Smooth muscle cell (in vitro differentiated cells): ENCODE measurements at regions not wholly inside any gene's neighbourhood (a gene's known extent, or its start where the extent isn't known, plus 50 kb on each side); places are given as distances from the start of the nearest gene placed in this dataset.

Experiments used
- DNase-seq: peaks from one replicate; lab custom pipeline; 2025; ENCODE audit not compliant: unreplicated experiment; lab: John Stamatoyannopoulos, UW
- H2AFZ ChIP-seq: fragments of 200-600 bp; sonication (generic); 2 replicates; pipeline ENCODE4 v1.6.0; 2016; ENCODE audit warnings: antibody characterized with exemption, low read depth, mild to moderate bottlenecking
- H3F3A ChIP-seq: fragments of 200-600 bp; sonication (generic); 2 replicates; pipeline ENCODE4 v1.6.0; 2017; ENCODE audit warnings: antibody characterized with exemption, low read depth
- H3K27ac ChIP-seq: fragments of 200-600 bp; sonication (generic); 2 replicates; pipeline ENCODE4 v1.5.1; 2016; ENCODE audit warnings: low read depth, mild to moderate bottlenecking
- H3K27me3 ChIP-seq: fragments of 200-600 bp; sonication (generic); 2 replicates; pipeline ENCODE4 v1.6.1; 2016; ENCODE audit warnings: low read depth, mild to moderate bottlenecking
- H3K36me3 ChIP-seq: fragments of 200-600 bp; sonication (generic); 2 replicates; pipeline ENCODE4 v1.5.1; 2016; ENCODE audit warnings: low read depth
- H3K4me1 ChIP-seq: fragments of 200-600 bp; sonication (generic); 2 replicates; pipeline ENCODE4 v1.5.1; 2016; ENCODE audit warnings: low read depth
- H3K4me2 ChIP-seq: fragments of 200-600 bp; sonication (generic); 2 replicates; pipeline ENCODE4 v1.6.0; 2016; ENCODE audit warnings: mild to moderate bottlenecking
- H3K4me3 ChIP-seq: fragments of 200-600 bp; sonication (generic); 2 replicates; pipeline ENCODE4 v1.5.1; 2016; ENCODE audit warnings: mild to moderate bottlenecking
- H3K79me2 ChIP-seq: fragments of 200-600 bp; sonication (generic); 2 replicates; pipeline ENCODE4 v1.6.0; 2016; ENCODE audit warnings: low read depth, mild to moderate bottlenecking
- H3K9ac ChIP-seq: fragments of 200-600 bp; sonication (generic); 2 replicates; pipeline ENCODE4 v1.6.0; 2016; ENCODE audit warnings: low read depth
- H3K9me3 ChIP-seq: fragments of 200-600 bp; sonication (generic); replicated peaks from 2 replicates; pipeline ENCODE4 v1.5.1; 2016; ENCODE audit warnings: low read depth
- H4K20me1 ChIP-seq: fragments of 200-600 bp; sonication (generic); 2 replicates; pipeline ENCODE4 v1.6.0; 2016; ENCODE audit warnings: low read depth
- CTCF ChIP-seq: fragments of 200-600 bp; sonication (generic); IDR thresholded peaks from 2 replicates; pipeline ENCODE4 v1.5.1; 2017; ENCODE audit warnings: borderline replicate concordance, mild to moderate bottlenecking, antibody characterized with exemption; ENCODE audit not compliant: insufficient read depth, poor library complexity, severe bottlenecking
- WGBS: methylation state at CpG from one replicate; pipeline ENCODE4 v1.1.7; 2016; ENCODE audit warnings: low lambda C conversion rate; 5-methylcytosine and 5-hydroxymethylcytosine counted together

- H3K36me3 ChIP-seq, result no peaks in the 10 kb centered on the region
- H2AFZ ChIP-seq, result no peak overlapping the region
- H3F3A ChIP-seq, result no peaks in the 10 kb centered on the region
- no peak overlapping the region for H3K4me3 ChIP-seq
- no peak overlapping the region for H3K27ac ChIP-seq
- H3K9ac ChIP-seq, result no peak overlapping the region
- DNase-seq, result no peak
- H3K4me2 ChIP-seq, result no peak overlapping the region
- peaks cover 8% of the 10 kb centered on the region for H3K4me1 ChIP-seq
- no peaks in the 10 kb centered on the region for H3K9me3 ChIP-seq
- H3K79me2 ChIP-seq, result no peaks in the 10 kb centered on the region
- no peaks in the 10 kb centered on the region for H3K27me3 ChIP-seq
- H4K20me1 ChIP-seq, result no peaks in the 10 kb centered on the region
- no peak for TF ChIP-seq CTCF
Observed at GRCh38 chr2:67658820-67659219, 261.7 kb downstream of the ETAA1 start.

- H3K4me1 ChIP-seq, result peaks cover 8% of the 10 kb centered on the region
- H3K79me2 ChIP-seq, result no peaks in the 10 kb centered on the region
- 93% methylated on average over 4 of the region's 4 CpGs for WGBS
- H3K4me3 ChIP-seq, result no peak overlapping the region
- H3K9ac ChIP-seq, result no peak overlapping the region
- no peak overlapping the region for H3K4me2 ChIP-seq
- no peaks in the 10 kb centered on the region for H3K9me3 ChIP-seq
- H3K36me3 ChIP-seq, result no peaks in the 10 kb centered on the region
- TF ChIP-seq CTCF, result no peak
- no peak for DNase-seq
- no peaks in the 10 kb centered on the region for H3F3A ChIP-seq
- H4K20me1 ChIP-seq, result no peaks in the 10 kb centered on the region
- no peak overlapping the region for H3K27ac ChIP-seq
- H3K27me3 ChIP-seq, result no peaks in the 10 kb centered on the region
- no peak overlapping the region for H2AFZ ChIP-seq
Observed at GRCh38 chr2:67660015-67660602, 263.0 kb downstream of the ETAA1 start.

- no peaks in the 10 kb centered on the region for H3K79me2 ChIP-seq
- no peak overlapping the region for H2AFZ ChIP-seq
- DNase-seq, result no peak
- no peaks in the 10 kb centered on the region for H3F3A ChIP-seq
- H3K27me3 ChIP-seq, result no peaks in the 10 kb centered on the region
- H3K4me1 ChIP-seq, result peaks cover 8% of the 10 kb centered on the region
- no peak for TF ChIP-seq CTCF
- no peak overlapping the region for H3K9ac ChIP-seq
- no peak overlapping the region for H3K4me2 ChIP-seq
- H4K20me1 ChIP-seq, result no peaks in the 10 kb centered on the region
- H3K4me3 ChIP-seq, result no peak overlapping the region
- H3K9me3 ChIP-seq, result no peaks in the 10 kb centered on the region
- H3K36me3 ChIP-seq, result no peaks in the 10 kb centered on the region
- H3K27ac ChIP-seq, result no peak overlapping the region
Observed at GRCh38 chr2:67660871-67661270, 263.7 kb downstream of the ETAA1 start.

- H3K27ac ChIP-seq, result no peak overlapping the region
Observed at GRCh38 chr2:67662222-67662621, 265.1 kb downstream of the ETAA1 start.

More at GRCh38 chr2:67662222-67662621, 265.1 kb downstream of the ETAA1 start:
- Histone ChIP-seq H3K36me3 (no peaks in the 10 kb centered on the region), H3K9ac (no peak overlapping the region), H3K4me3 (no peak overlapping the region), H4K20me1 (no peaks in the 10 kb centered on the region), H2AFZ (no peak overlapping the region), H3F3A (no peaks in the 10 kb centered on the region), H3K27me3 (no peaks in the 10 kb centered on the region), H3K4me1 (peaks cover 8% of the 10 kb centered on the region), H3K9me3 (no peaks in the 10 kb centered on the region), H3K4me2 (no peak overlapping the region), H3K79me2 (no peaks in the 10 kb centered on the region)
- no peak for TF ChIP-seq CTCF
- DNase-seq, result no peak
